H1 (cell line): ENCODE measurements at regions not wholly inside any gene's neighbourhood (a gene's known extent, or its start where the extent isn't known, plus 50 kb on each side); places are given as distances from the start of the nearest gene placed in this dataset.

Source experiments
- CTCF ChIA-PET: fragments of 300-600 bp; sonication (Branson Sonifier 250); formaldehyde crosslinking; loops from one replicate; lab custom pipeline; 2021; ENCODE audit not compliant: partially characterized antibody; lab: Charles Lee
- POLR2A ChIA-PET: fragments of 300-600 bp; sonication (Branson Sonifier 250); formaldehyde crosslinking; loops from one replicate; lab custom pipeline; 2021; ENCODE audit warnings: inconsistent platforms; ENCODE audit not compliant: partially characterized antibody; lab: Charles Lee
- DNase-seq, 2 experiments: peaks; one replicate each; pipeline versions ENCODE4 v3.0.0 to v3.0.0-alpha.2; 2010 to 2022; ENCODE audit warnings: low spot score in 2 of 2, low read depth in 1 of 2, mixed read lengths in 1 of 2
- FAIRE-seq: peaks from 2 replicates; lab custom pipeline; 2011; peaks lifted over from hg19 to GRCh38; lab: Jason Lieb, UNC
- H2AFZ ChIP-seq: 2 replicates; pipeline ENCODE4 v1.8.1; 2012; ENCODE audit warnings: low read length, inconsistent platforms
- H2AK5ac ChIP-seq: 2 replicates; pipeline ENCODE4 v1.6.1; 2013; ENCODE audit warnings: low read depth, low read length
- H2BK120ac ChIP-seq: replicated peaks from 2 replicates; pipeline ENCODE3; 2013; ENCODE audit warnings: low read depth, low read length, inconsistent platforms
- H2BK12ac ChIP-seq: 2 replicates; pipeline ENCODE4 v1.6.1; 2013; ENCODE audit warnings: low read depth, low read length
- H2BK15ac ChIP-seq: 2 replicates; pipeline ENCODE4 v1.6.1; 2013; ENCODE audit warnings: low read length
- H2BK20ac ChIP-seq: 2 replicates; pipeline ENCODE4 v1.6.1; 2013; ENCODE audit warnings: low read length
- H2BK5ac ChIP-seq: 2 replicates; pipeline ENCODE4 v1.6.1; 2013; ENCODE audit warnings: low read depth, low read length
- H3K14ac ChIP-seq: 2 replicates; pipeline ENCODE4 v1.6.1; 2013; ENCODE audit warnings: inconsistent platforms; ENCODE audit not compliant: insufficient read length
- H3K18ac ChIP-seq: 2 replicates; pipeline ENCODE4 v1.6.1; 2013; ENCODE audit warnings: low read length; ENCODE audit errors: extremely low read depth
- H3K23ac ChIP-seq: 2 replicates; pipeline ENCODE4 v1.6.1; 2013; ENCODE audit warnings: inconsistent platforms; ENCODE audit not compliant: insufficient read length
- H3K23me2 ChIP-seq: 2 replicates; pipeline ENCODE4 v1.6.1; 2013; ENCODE audit warnings: low read depth, low read length
- H3K27ac ChIP-seq: 2 replicates; pipeline ENCODE4 v1.6.1; 2011; ENCODE audit warnings: low read depth, low read length, inconsistent platforms
- H3K27me3 ChIP-seq, 4 experiments: replicated peaks in 1 of 4; 1 replicate in 1 of 4; 2 replicates in 3 of 4; pipeline versions ENCODE4 v1.6.1 to v1.8.1; 2011 to 2013; ENCODE audit warnings: low read length in 3 of 4, mild to moderate bottlenecking in 3 of 4, inconsistent platforms in 2 of 4, mixed read lengths in 2 of 4, moderate library complexity in 1 of 4; ENCODE audit not compliant: control insufficient read depth in 3 of 4, insufficient read depth in 3 of 4; ENCODE audit errors: extremely low read depth in 1 of 4
- H3K36me3 ChIP-seq, 4 experiments: 2 replicates each; pipeline versions ENCODE4 v1.6.1 to v1.8.1; 2011 to 2013; ENCODE audit warnings: mild to moderate bottlenecking in 4 of 4, low read length in 3 of 4, moderate library complexity in 2 of 4, control low read depth in 1 of 4, inconsistent platforms in 1 of 4; ENCODE audit not compliant: insufficient read depth in 4 of 4, control insufficient read depth in 2 of 4
- H3K4ac ChIP-seq: replicated peaks from 2 replicates; pipeline ENCODE3; 2013; ENCODE audit warnings: low read length, low read depth, mixed read lengths, inconsistent platforms; ENCODE audit not compliant: insufficient read length
- H3K4me1 ChIP-seq, 4 experiments: replicated peaks in 1 of 4; 1 replicate in 1 of 4; 2 replicates in 3 of 4; pipeline versions ENCODE4 v1.6.1 to v1.8.1; 2011 to 2013; ENCODE audit warnings: low read length in 3 of 4, inconsistent platforms in 2 of 4, mixed read lengths in 1 of 4; ENCODE audit not compliant: insufficient read depth in 4 of 4, control insufficient read depth in 3 of 4
- H3K4me2 ChIP-seq, 2 experiments: 2 replicates each; pipeline versions ENCODE4 v1.6.1 to v1.8.1; 2011 to 2013; ENCODE audit warnings: low read depth in 2 of 2, low read length in 2 of 2, control low read depth in 1 of 2, inconsistent platforms in 1 of 2, mild to moderate bottlenecking in 1 of 2; ENCODE audit not compliant: insufficient read depth in 1 of 2
- H3K4me3 ChIP-seq, 4 experiments: fragments of 200-600, 300-600 bp in 1 of 4; sonication (generic), shearing (Covaris generic), sonication (Bioruptor Twin) in 1 of 4; 2 replicates each; pipeline versions ENCODE4 v1.5.1 to v1.8.1; 2011 to 2016; ENCODE audit warnings: low read length in 4 of 4, low read depth in 3 of 4, control low read depth in 2 of 4, inconsistent platforms in 2 of 4, mild to moderate bottlenecking in 2 of 4, mixed read lengths in 1 of 4, moderate library complexity in 1 of 4; ENCODE audit not compliant: insufficient read depth in 2 of 4; ENCODE audit errors: extremely low read depth in 1 of 4
- H3K56ac ChIP-seq: replicated peaks from 2 replicates; pipeline ENCODE3; 2013; ENCODE audit warnings: low read depth, mild to moderate bottlenecking, mixed read lengths, low read length, inconsistent platforms; ENCODE audit not compliant: insufficient read length
- H3K79me1 ChIP-seq: 2 replicates; pipeline ENCODE4 v1.6.1; 2013; ENCODE audit warnings: low read depth, low read length, control low read depth
- H3K79me2 ChIP-seq, 2 experiments: 2 replicates each; pipeline versions ENCODE4 v1.6.1 to v1.8.1; 2012 to 2013; ENCODE audit warnings: low read length in 2 of 2, mild to moderate bottlenecking in 2 of 2, inconsistent platforms in 1 of 2; ENCODE audit not compliant: insufficient read depth in 2 of 2, control insufficient read depth in 1 of 2
- H3K9ac ChIP-seq, 4 experiments: replicated peaks in 1 of 4; 1 replicate in 1 of 4; 2 replicates in 3 of 4; pipeline versions ENCODE4 v1.6.1 to v1.8.1; 2011 to 2013; ENCODE audit warnings: low read depth in 3 of 4, low read length in 3 of 4, control low read depth in 2 of 4, mild to moderate bottlenecking in 2 of 4, moderate library complexity in 2 of 4, inconsistent platforms in 1 of 4; ENCODE audit errors: extremely low read depth in 1 of 4
- H3K9me3 ChIP-seq, 2 experiments: 2 replicates each; pipeline versions ENCODE4 v1.6.1 to v1.8.1; 2012 to 2013; ENCODE audit warnings: mild to moderate bottlenecking in 2 of 2, moderate library complexity in 2 of 2, control low read depth in 1 of 2, inconsistent platforms in 1 of 2, low read depth in 1 of 2, low read length in 1 of 2, mixed read lengths in 1 of 2; ENCODE audit not compliant: insufficient read depth in 2 of 2
- H4K20me1 ChIP-seq, 2 experiments: replicated peaks in 1 of 2; 2 replicates each; pipeline versions ENCODE3 to v1.8.1; 2011 to 2013; ENCODE audit warnings: inconsistent platforms in 2 of 2, low read length in 2 of 2, mild to moderate bottlenecking in 1 of 2; ENCODE audit not compliant: insufficient read depth in 2 of 2, control insufficient read depth in 1 of 2
- H4K5ac ChIP-seq: 2 replicates; pipeline ENCODE4 v1.6.1; 2013; ENCODE audit warnings: low read length, low read depth, mixed read lengths, inconsistent platforms; ENCODE audit not compliant: insufficient read length
- H4K8ac ChIP-seq: 2 replicates; pipeline ENCODE4 v1.8.0; 2013; ENCODE audit warnings: mild to moderate bottlenecking, moderate library complexity, low read length, inconsistent platforms; ENCODE audit not compliant: insufficient read depth; ENCODE audit errors: extremely low read depth
- H4K91ac ChIP-seq: replicated peaks from 2 replicates; pipeline ENCODE3; 2013; ENCODE audit warnings: low read length, mixed read lengths, inconsistent platforms; ENCODE audit not compliant: insufficient read length
- ASH2L ChIP-seq: fragments of 200-600, 300-600 bp; sonication (generic); IDR thresholded peaks from one replicate; pipeline ENCODE4 v1.7.1; 2017; ENCODE audit warnings: low read length
- ATF2 ChIP-seq: IDR thresholded peaks from 2 replicates; pipeline ENCODE4 v1.6.1; 2012; ENCODE audit warnings: low read length, inconsistent platforms
- BACH1 ChIP-seq: IDR thresholded peaks from 2 replicates; pipeline ENCODE4 v1.6.1; 2012; ENCODE audit warnings: low read length, improper control_type of control experiment
- CBX5 ChIP-seq: fragments of 300-800, 300-1000 bp; sonication (generic); IDR thresholded peaks from 2 replicates; pipeline ENCODE4 v1.7.1; 2016; ENCODE audit warnings: antibody characterized with exemption, low read length, low read depth
- CBX8 ChIP-seq: fragments of 300-800, 300-1000 bp; sonication (generic); IDR thresholded peaks from 2 replicates; pipeline ENCODE4 v1.7.1; 2016; ENCODE audit warnings: low read depth, low read length, borderline replicate concordance
- CHD2 ChIP-seq: IDR thresholded peaks from 2 replicates; pipeline ENCODE4 v1.6.1; 2012; ENCODE audit warnings: low read length, improper control_type of control experiment
- E2F6 ChIP-seq: IDR thresholded peaks from 2 replicates; pipeline ENCODE4 v1.6.1; 2012; ENCODE audit warnings: inconsistent platforms
- JUND ChIP-seq: IDR thresholded peaks from 2 replicates; pipeline ENCODE4 v1.6.1; 2011; ENCODE audit warnings: mild to moderate bottlenecking, improper control_type of control experiment, low read length
- KDM5A ChIP-seq: fragments of 200-600 bp; IDR thresholded peaks from 2 replicates; pipeline ENCODE4 v1.7.1; 2012; ENCODE audit warnings: mild to moderate bottlenecking, low read length, inconsistent platforms, mixed read lengths
- MAX ChIP-seq: IDR thresholded peaks from 2 replicates; pipeline ENCODE4 v1.6.1; 2012; ENCODE audit warnings: inconsistent platforms
- NRF1 ChIP-seq: IDR thresholded peaks from 2 replicates; pipeline ENCODE4 v1.6.1; 2011; ENCODE audit warnings: mild to moderate bottlenecking, low read depth, low read length, improper control_type of control experiment
- RXRA ChIP-seq: IDR thresholded peaks from 2 replicates; pipeline ENCODE4 v1.6.1; 2011; ENCODE audit warnings: low read depth, mild to moderate bottlenecking, low read length, moderate library complexity; ENCODE audit not compliant: insufficient read depth
- WGBS, 2 experiments: shearing (Covaris generic) in 1 of 2; methylation state at CpG; one replicate each; pipeline versions ENCODE4 v1.1.6 to v1.1.7; 2013 to 2015; ENCODE audit warnings: low lambda C conversion rate in 2 of 2, mixed read lengths in 2 of 2, inconsistent platforms in 1 of 2, low coverage in 1 of 2, missing lambda C conversion rate in 1 of 2; ENCODE audit not compliant: insufficient replicate concordance in 2 of 2, insufficient coverage in 1 of 2, insufficient read length in 1 of 2; ENCODE audit errors: extremely low coverage in 1 of 2, missing lambda C conversion rate in 1 of 2; 5-methylcytosine and 5-hydroxymethylcytosine counted together

GRCh38 chr11:127674754-127675153 is 674.2 kb upstream of the KIRREL3 start:
- WGBS, 2 experiments: 93% methylated on average over 2 of the region's 2 CpGs; no CpG with 5 or more reads in 1 of the 2 experiments
- FAIRE-seq (no peak), DNase-seq (no peak)
- TF ChIP-seq BACH1: no peak
- no peak for TF ChIP-seq CHD2
- no peak for TF ChIP-seq ATF2
- no peak for TF ChIP-seq CBX5
- TF ChIP-seq E2F6: no peak
- no peak for TF ChIP-seq CBX8
- no peak for TF ChIP-seq MAX
- no peak for TF ChIP-seq JUND
- TF ChIP-seq KDM5A: no peak
- no peak for TF ChIP-seq NRF1
- no peak for TF ChIP-seq RXRA
- no peak for TF ChIP-seq ASH2L
- Histone ChIP-seq H3K23ac (no peak overlapping the region), H2BK5ac (no peak overlapping the region), H3K36me3 (no peaks in the 10 kb centered on the region), H3K79me2 (no peaks in the 10 kb centered on the region), H2BK20ac (no peak overlapping the region), H3K56ac (no peak overlapping the region), H2AK5ac (no peak overlapping the region), H3K23me2 (no peaks in the 10 kb centered on the region; the same call in 1 of the 2 replicates), H3K27ac (no peak overlapping the region), H4K5ac (no peak overlapping the region), H2AFZ (no peak overlapping the region), H3K14ac (no peak overlapping the region), H4K20me1 (no peaks in the 10 kb centered on the region), H2BK12ac (no peak overlapping the region), H2BK120ac (no peak overlapping the region), H4K91ac (no peak overlapping the region), H2BK15ac (no peak overlapping the region), H3K4me2 (no peak overlapping the region), H3K4ac (no peak overlapping the region), H3K9ac (no peak overlapping the region), H4K8ac (no peak overlapping the region), H3K18ac (no peak overlapping the region), H3K79me1 (no peaks in the 10 kb centered on the region), H3K27me3 (no peaks in the 10 kb centered on the region), H3K4me1 (peaks cover 0 to 3% (median 0%) of the 10 kb centered on the region in 4 experiments; a peak in 2 of 7 replicates), H3K9me3 (no peaks in the 10 kb centered on the region), H3K4me3 (no peak overlapping the region)
- CTCF ChIA-PET: no interaction called here
- POLR2A ChIA-PET: no interaction called here
